GM18499 (cell line): ENCODE measurements at regions not wholly inside any gene's neighbourhood (a gene's known extent, or its start where the extent isn't known, plus 50 kb on each side); places are given as distances from the start of the nearest gene placed in this dataset.
"Not testable (repeated sequence)": the region's sequence is repeated elsewhere in the genome, so short reads cannot be mapped to it uniquely, and the experiment has no call there.

Experiments
- ATAC-seq: cut with Tn5 transposase; IDR thresholded peaks from one replicate; pipeline ENCODE4 v1.9.1; 2021; ENCODE audit warnings: moderate number of reproducible peaks; ENCODE audit not compliant: insufficient read depth, unreplicated experiment

- no peak for ATAC-seq
Measured at GRCh38 chr3:72276806-72277205, 491.9 kb upstream of the PROK2 start.

DNA sequence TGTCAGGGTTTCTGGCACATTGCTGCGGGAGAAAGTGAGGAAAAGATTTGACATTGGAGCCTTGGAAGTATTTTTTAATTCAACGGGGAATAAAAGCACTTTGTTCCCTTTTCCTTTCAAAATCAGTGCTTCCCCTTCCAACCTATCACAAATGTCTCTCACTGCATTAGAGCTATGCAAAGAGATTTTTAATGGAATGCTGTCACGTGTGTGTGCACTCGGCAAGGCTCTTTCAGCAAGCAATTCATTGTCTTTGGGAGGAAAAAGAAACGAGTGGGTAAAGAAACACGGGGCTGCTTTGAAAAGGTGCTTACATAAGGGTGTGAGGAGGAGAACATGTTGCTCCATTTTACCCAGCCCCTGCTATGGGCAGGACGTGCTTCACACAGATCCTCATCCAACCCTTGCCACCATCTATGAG, 490.4 kb upstream of the PROK2 start:
- ATAC-seq = no peak

DNA sequence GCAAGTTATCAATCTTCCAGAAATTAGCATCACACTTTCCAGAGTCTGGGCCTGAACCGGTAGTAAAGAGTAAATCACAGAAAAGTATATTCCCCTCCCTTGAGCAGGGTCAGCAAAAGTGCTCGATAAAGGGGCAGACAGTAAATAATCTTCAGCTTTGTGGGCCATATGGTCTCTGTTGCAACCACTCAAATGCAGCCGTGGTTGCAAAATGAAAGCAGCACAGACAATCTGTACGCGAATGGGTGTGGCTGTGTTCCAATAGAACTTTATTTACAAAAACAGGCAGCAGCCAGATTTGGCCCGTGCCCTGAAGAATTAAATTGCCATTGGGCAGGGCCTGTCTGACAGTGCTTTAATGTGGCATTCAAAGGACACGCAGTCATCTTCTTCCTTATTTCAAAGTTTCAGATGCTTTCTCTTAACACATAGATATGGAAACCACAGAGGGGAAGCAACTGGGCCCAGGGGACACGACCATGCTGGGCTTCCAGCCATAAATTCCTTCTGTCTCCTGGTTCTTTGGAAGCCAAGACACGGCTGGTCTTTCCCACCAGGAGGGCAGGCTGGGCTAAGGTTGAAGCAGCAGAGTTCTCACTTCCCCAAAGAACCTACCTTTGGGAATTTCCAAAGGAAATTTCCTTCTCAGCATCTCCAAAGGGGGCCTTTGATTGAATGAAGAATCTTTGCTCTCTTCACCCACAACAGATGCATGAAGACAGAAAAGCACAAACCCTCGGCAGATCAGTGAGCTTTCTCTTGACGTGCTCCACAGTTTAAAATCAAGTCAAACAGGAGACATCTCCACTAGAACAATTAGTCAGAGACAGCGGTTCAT, 489.8 kb upstream of the PROK2 start:
- no peak for ATAC-seq

DNA sequence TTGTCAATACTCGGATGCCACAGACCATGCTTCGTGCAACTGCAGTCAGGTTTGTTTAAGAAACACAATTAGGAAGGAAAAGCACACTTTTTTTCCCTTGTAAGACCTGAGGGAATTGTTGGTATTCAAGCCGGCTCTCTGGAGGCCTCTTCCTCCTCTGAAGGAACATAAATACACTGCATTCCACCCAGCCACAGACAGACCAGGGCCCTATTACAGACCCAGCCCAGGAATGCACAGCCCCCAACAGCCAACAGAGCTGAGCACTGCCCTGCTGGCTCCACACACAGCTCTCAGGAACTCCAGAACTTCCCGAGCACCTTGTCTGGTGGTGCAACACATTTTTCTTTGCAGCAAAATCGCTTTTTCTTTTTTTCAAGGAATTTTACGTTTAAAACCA, 488.7 kb upstream of the PROK2 start:
- no peak for ATAC-seq

DNA sequence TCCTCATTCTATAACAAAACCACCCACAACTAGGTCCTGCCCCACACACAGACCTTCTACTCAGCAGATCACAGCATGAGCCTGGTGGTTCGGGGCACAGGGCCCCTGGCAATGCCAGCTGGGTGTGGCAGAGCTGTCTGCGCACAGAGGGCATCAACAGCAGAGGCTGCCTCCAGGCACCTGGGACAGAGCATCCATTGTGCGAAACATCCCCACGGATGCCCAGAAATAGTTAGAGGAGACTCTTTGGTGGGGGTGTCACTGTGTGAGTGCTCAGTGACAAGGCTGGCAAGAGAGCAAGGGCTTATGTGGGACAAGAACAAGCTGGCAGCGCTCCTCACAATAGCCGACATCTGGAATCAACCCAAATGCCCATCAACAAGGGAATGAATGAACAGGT, 487.4 kb upstream of the PROK2 start:
- ATAC-seq = no peak

DNA sequence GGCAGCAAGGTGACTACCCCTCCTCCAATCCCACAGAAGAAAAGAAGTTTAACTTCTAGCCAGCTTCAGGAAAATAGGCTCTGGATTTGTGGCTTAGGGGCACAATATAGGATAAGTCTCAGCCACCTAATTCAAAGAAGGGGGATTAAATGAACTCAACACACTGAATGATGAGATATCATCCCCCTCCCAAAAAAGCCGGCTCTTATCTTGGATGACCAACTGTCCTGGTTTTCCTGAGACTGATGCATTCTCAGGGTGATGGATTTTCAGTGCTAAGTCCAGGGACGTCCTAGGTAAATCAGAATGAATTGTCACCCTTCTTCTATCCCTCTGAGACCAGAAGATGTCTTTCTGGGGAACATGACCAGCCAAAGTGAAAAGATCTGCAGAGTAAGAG, 487.0 kb upstream of the PROK2 start:
- ATAC-seq = no peak

- no peak for ATAC-seq
Measured at GRCh38 chr3:72271216-72271615, 486.3 kb upstream of the PROK2 start.

DNA sequence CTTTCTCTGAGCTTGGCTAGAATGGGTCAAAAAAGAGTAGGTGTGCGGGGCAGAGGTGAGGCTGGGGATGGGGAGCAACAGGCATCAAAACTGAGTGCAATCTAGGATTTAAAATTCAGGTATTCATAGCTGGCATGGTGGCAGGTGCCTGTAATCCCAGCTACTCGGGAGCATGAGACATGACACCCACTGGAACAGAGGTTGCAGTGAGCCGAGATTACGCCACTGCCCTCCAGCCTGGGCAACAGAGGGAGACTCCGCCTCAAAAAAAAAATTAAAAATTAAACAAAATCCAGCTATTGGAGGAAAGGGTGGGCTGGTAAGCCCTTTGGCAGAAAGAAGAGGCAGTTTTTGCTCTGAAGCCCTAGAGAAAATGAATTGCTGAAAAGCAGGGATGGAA, 485.8 kb upstream of the PROK2 start:
- ATAC-seq = no peak

GRCh38 chr3:72270072-72270681, 485.2 kb upstream of the PROK2 start:
- no peak for ATAC-seq

GRCh38 chr3:72269475-72269874, 484.5 kb upstream of the PROK2 start:
- ATAC-seq = no peak

- not testable (repeated sequence) for ATAC-seq
Measured at GRCh38 chr3:72266921-72267524, 482.1 kb upstream of the PROK2 start.

GRCh38 chr3:72266016-72266370, 481.0 kb upstream of the PROK2 start:
- no peak for ATAC-seq

- no peak for ATAC-seq
Measured at GRCh38 chr3:72265256-72266015, 480.5 kb upstream of the PROK2 start.

DNA sequence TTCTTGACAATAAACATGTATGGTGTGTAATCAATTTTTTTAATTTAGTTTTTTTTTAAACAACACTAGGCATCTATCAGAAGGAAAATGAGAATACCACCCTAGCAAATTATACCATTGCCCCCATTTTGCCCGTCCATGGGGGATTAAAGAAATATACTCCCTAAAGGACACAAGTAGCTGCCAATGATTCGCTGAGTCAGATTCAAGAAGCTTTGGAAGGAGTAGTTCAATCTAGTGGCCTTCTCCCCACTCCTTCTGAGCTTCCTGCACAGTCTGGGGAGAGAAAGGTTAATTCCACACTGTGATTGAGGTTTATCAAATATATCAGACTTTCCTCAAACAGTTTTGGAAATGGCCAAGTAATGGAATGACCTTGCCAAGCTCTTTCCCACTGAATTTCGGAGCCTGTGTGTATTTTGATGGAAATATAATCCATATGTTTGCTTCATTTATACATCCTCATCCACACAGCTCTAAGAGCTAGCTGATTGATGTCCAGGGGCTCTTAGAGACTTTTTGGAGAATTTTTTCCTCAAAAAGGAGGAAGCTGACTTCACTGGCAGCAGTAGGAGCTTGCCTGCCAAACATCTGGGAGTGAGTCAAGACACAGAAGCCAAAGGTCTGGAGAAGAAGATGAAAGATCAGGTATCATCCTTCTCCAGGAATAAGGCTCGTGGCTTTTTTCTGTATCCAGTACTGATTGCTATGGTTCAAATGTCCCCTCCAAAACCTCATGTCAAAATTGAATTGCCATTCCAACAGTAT, 478.5 kb upstream of the PROK2 start:
- ATAC-seq = no peak

GRCh38 chr3:72262736-72263135, 477.8 kb upstream of the PROK2 start:
- ATAC-seq = no peak

- ATAC-seq = no peak
Measured at GRCh38 chr3:72261566-72262564, 476.9 kb upstream of the PROK2 start.

GRCh38 chr3:72260588-72260910, 475.6 kb upstream of the PROK2 start:
- no peak for ATAC-seq

DNA sequence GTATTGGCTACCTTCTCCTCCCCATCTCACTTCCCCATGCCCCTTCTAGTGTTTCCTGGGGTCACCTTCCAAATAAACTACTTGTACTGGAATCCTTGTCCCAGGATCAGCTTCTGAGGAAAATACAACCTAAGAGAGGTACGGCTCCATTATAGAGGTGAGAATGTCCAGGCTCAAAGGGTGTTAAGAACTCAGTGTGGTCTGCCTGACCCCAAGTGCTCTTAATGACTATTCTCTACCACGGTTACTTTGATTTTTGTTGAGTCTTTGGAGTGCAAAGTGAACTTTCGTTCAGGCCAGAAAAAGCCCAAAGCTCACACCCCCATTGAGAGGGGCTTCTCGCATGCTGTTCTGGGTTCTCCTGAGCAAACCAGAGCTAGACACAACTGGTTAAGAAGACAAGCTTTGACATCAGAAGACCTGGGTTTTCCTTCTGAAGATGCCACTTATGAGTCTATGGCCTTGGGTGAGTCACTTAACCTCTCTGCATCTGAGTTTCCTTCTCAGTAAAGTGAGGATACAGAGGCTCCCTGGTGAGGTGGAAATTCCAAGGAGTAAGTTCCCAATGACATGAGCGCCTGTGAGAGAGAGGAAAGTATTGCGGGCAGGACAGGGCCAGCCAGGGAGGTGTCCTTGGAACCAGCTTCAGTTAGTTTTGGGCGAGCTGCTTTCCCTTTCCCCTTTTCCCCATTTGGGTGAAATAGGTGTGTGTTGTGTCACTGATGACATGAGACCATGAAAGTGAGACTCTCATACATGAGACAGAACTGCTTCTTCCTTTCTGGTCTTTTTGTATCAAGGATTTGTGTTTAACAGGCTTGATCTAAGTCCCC, 475.0 kb upstream of the PROK2 start:
- ATAC-seq = no peak
